ENCODE measurements at regions not wholly inside any gene's neighbourhood (a gene's known extent, or its start where the extent isn't known, plus 50 kb on each side); places are given as distances from the start of the nearest gene placed in this dataset.
"Not testable (repeated sequence)": the region's sequence is repeated elsewhere in the genome, so short reads cannot be mapped to it uniquely, and the experiment has no call there.

GRCh38 chr10:5268743-5269142 lies 72.1 kb downstream of the AKR1C4 start:
- DNase-seq: no peak

DNA sequence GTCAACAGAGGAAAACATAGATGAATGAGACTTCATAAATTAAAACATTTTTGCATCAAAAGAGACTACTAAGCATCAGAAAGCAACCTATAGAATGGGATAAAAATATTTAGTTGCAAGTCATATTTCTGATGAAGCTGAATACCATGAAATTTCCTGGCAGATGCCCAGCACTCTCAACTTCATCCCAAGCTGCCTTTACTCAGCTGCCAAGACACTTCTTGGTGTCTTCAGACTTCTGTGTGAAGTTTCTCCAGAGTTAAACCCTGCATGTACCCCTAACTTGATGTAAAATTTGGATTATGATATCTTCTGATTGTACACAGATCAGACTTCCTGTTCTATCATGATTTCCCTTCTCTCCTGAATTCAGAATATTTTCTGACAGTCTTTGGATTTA lies 73.2 kb downstream of the AKR1C4 start:
- no peak for DNase-seq

DNA sequence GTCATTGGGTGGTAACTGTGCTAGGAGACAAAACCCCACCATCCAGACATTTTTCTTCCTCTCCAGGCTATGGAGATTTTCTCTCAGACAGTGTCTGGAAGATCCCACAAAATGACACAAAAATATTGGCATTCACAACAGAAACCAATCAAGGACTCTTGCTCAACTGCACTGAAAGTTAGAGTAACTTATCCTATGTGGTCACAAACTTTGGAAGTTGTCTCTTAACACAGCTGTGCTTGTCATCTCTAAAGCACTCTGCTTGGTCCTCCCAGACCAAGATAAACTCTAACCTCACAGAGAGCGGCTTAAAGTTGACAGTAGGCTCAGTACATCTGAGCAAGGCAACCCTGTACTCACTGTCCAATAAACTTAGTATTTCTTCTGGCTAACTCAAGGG lies 74.9 kb downstream of the AKR1C4 start:
- DNase-seq: no peak

DNA sequence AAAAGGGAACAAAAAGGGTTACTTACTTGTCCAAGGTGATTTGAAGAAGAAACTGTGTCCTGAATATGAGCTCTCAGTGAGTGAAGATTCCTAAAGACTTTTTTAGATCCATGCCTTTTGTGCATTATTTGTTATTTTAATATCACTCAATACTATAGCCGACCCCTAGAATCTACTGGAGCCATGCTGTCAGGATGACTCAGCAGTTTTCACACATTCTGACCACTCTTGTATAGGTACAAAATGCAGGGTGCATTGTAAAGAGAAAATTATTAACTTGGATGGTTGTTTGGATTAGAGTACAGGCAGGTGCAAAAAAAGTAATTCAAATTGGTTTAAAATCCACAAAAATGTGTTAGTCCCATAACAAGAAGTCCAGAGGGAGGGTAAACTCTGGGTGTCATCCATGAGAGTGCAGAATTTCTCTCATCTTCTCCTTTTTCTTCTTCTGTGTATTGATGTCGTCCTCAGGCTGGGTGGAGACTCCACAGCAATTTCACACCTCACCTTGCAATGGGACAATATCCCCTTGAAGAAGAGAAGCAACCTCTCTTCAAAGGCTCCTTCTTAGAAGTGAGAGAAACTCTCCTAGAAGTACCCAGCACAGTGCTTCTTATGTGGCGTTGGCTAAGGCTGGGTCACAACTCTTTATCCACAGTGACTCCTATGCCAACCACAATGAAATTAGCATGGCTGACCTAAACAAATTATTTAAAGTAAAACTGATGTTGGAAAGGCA lies 75.6 kb downstream of the AKR1C4 start:
- DNase-seq: no peak

- no peak for DNase-seq
Measured at GRCh38 chr10:5274795-5275194, 78.2 kb downstream of the AKR1C4 start.

- no peak for DNase-seq
Measured at GRCh38 chr10:5281356-5281755, 83.4 kb upstream of the UCN3 start.

- DNase-seq: no peak
Measured at GRCh38 chr10:5282137-5282536, 82.6 kb upstream of the UCN3 start.

DNA sequence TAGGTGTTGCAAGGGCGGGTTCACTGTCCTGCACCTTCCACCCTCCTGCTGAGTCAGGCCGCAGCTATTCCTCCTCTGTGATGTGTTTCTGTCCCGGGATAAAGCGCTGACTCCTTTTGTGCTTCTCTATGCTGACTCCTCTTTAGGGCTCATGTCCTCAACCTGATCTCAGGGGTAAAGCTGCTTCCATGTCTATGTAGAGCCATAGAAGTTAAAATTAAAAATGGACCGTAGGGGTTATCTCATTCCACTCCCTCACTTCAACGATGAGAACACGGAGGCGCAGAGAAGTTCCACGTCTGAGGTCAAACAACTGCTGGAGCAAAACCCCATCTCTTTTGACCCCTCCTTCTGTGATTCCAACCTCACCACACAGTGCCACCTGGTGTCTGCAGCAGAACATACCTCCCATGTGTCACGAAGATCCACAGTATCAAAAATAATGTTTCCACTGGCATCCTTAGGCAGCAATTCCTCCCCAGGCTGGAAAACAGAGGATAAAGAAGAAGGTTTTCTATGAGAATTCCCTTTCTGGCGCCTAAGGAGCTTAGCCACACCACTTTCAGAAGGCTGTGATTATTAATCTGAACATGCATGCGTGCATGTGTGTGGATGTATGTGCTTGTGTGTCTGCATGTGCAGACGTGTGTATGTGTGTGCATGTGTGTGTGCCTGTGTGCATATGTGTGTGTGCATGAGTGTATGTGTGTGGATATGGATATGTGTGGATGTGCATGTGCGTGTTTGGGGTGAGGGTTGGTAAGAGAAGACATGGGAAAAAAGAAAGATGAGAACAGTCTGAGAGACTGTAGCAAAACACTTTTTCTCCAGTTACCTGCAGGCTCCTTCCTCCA lies 81.2 kb upstream of the UCN3 start:
- DNase-seq: peak; percentile 54

- no peak for DNase-seq
Measured at GRCh38 chr10:5284311-5285057, 80.3 kb upstream of the UCN3 start.

DNA sequence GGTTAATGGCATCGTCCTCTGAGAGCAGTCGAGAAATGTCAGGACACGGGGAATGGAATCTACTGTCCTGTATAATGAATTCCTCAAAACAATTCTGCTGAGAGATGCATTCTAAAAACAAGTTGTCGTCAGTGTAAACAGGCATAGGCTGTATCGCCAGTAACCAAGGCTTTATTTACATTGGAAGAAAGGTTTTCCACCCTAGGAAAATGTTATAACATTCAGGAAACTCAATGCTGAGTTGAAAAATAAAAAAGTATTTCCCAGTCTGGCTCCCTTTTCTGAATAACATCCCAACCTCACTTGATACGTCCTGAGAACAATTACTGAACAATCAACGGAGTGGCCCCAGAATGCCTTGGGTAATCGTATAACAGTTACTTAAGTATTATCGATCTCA lies 79.6 kb upstream of the UCN3 start:
- DNase-seq: no peak

DNA sequence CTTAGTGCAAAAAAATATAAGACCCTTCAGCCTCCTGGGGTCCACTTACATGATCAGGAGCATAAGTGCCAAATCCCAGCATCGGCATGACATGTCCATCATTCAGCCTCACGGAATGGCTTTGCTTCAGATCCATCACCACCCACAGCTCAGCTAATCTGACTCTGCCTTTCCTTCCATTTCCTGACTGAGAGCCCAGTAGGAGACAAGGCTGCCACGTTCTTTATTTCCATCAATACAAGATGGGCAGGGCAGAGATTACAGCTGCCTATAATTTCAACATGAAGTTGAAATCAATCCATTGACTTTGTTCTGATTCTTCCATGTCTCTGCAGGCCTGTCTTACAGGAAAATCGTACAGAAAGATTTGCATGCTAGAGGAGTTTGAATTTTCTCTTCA lies 76.4 kb upstream of the UCN3 start:
- DNase-seq: no peak

- DNase-seq: not testable (repeated sequence)
Measured at GRCh38 chr10:5289228-5289627, 75.5 kb upstream of the UCN3 start.

DNA sequence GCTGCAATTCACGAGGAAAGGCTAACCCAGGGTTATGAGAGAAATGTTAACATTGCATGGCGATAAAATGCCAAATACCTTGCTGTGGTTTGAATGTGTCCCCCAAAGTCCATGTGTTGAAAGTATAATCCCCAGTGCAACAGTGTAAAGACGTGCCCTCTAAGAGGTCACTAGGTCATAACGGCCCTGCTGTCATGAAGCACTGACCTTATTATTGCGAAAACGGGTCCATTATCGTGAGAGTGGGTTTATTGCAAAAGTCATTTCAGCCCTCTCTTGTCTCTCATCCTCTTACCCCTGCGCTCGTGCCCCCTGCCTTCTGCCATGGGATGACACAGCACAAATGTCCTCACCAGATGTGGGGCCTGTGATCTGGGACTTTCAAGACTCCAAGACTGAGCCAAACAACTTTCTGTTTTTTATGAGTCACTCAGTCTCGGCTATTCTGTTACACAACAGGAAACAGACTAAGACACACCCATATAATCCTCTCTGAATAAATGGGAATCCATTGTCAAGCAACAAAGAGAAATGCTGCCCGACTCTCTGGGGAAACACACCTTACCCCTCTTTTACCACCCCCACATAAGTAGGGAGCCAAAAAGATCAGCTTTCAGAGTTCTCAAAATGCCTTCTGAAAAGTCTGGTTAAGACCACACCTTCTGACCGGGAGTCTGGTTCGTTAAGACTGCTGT lies 73.1 kb upstream of the UCN3 start:
- peak; percentile 49 for DNase-seq

- DNase-seq: peak; percentile 24
Measured at GRCh38 chr10:5292196-5292735, 72.5 kb upstream of the UCN3 start.

DNA sequence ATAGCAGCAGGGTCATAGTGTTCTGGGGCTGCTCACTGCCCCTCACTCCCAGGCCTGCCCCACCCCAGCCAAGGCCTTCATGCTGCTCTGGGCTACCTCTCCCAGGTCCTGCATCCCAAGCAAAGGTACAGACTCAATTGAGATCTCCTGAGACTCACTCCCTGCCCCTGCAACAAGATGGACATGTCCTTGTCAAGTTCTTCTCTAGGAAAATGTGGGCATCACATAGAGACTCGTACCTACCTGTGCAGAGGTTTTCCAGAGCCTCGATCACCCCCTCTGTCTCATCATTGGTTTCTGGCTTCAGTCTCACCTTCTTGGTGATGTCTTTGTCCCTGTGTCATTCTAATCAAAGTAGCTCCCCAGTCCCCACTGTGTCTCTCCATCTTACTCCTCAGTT lies 71.8 kb upstream of the UCN3 start:
- not testable (repeated sequence) for DNase-seq

- peak; percentile 75 for DNase-seq
Measured at GRCh38 chr10:5293691-5294550, 70.8 kb upstream of the UCN3 start.

DNA sequence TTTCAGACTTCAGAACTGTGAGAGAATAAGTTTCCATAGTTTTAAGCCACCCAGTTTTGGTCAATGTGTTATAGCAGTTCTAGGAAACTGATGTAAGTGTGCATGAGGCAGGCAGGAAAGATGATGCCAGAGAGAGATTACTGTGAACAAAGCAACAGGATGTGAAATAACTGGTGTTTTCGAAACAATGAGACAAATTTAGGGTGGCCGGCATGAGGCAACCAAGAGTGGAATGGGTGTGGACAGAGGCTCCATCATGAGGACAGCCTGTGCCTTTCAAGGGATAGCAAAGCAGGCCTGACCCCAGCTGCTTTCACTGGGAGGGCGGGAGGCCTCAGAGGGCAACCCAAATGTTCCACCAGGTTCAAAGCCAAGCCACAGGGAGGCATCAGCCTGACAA lies 67.3 kb upstream of the UCN3 start:
- no peak for DNase-seq

DNA sequence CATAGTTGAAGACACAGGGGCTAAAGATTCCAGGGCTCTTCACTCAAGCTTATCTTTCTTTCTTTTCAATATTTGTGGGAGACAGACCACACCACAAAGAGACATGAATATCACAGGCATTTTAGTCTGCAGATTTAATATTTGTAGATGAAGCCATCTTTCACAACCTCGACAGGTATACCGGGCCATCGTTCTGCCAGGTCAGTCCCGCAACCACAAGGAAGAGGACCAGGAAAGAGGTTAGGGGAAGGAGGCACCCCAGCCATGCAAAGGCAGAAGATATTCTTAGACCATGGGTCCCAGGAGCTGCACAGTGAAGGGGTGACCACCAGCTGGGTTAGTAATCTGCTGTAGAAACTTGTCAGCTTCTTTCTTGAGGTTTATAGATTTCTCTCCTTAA lies 66.8 kb upstream of the UCN3 start:
- DNase-seq: no peak

GRCh38 chr10:5299950-5300349 lies 64.8 kb upstream of the UCN3 start:
- no peak for DNase-seq

DNA sequence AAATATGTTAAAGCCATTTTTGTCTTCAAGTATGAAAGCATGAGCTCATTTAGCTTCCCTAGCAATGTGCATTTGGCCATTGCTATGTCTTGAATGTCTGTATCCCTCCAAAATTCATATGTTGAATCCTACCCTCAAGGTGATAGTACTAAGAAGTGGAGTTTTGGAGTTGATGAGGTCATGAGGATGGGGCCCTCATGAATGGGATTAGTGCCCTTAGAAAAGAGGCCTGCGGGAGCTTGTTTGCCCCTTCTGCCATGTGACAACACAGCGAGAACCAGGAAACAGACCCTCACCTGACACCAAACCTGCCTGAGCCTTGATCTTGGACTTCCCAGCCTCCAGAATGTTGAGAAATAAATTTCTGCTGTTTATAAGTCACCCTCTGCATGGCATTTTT lies 61.3 kb upstream of the UCN3 start:
- DNase-seq: no peak

DNA sequence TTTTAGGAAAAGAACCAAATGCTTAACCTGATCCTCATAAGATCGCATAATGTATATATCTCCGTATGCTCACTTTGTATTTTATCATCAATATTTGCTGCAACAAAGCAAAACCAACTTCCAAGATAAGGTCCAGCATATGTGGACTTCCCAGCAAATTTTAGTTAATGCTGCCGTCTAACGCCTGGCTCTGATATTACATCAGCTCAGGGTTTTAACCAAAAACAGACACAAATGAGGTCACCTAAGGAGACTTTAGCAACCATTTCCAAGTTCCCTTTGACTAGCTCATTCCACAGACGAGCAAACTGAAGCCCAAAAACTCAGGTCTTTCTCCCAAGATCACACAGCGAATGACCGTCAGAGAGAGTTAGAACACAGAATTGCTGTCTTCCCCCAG lies 59.4 kb upstream of the UCN3 start:
- DNase-seq: no peak

GRCh38 chr10:5310914-5311313 lies 53.9 kb upstream of the UCN3 start:
- DNase-seq: no peak

All from stimulated activated CD4-positive, alpha-beta T cell treated with anti-CD3 and anti-CD28 coated beads, Interleukin-12 subunit alpha, Interleukin-12 subunit beta, amount 100 ng/mL, for 4 hours (primary cell).